MG63 (cell line): ENCODE measurements at regions not wholly inside any gene's neighbourhood (a gene's known extent, or its start where the extent isn't known, plus 50 kb on each side); places are given as distances from the start of the nearest gene placed in this dataset.

Source experiments
- DNase-seq: peaks from one replicate; pipeline ENCODE4 v3.0.0-alpha.2; 2020
- H3K27me3 ChIP-seq: fragments of 250-450 bp; sonication (Bioruptor Pico); 2 replicates; pipeline ENCODE4 v1.5.1; 2020; ENCODE audit warnings: mild to moderate bottlenecking, moderate library complexity
- H3K36me3 ChIP-seq: fragments of 250-450 bp; sonication (Bioruptor Pico); 2 replicates; pipeline ENCODE4 v1.5.1; 2020; ENCODE audit warnings: mild to moderate bottlenecking, moderate library complexity
- H3K4me3 ChIP-seq: fragments of 250-450 bp; sonication (Bioruptor Pico); 2 replicates; pipeline ENCODE4 v1.5.1; 2020; ENCODE audit warnings: mild to moderate bottlenecking, moderate library complexity
- H3K9me3 ChIP-seq: fragments of 250-450 bp; sonication (Bioruptor Pico); 2 replicates; pipeline ENCODE4 v1.5.1; 2020; ENCODE audit warnings: mild to moderate bottlenecking, moderate library complexity

DNA sequence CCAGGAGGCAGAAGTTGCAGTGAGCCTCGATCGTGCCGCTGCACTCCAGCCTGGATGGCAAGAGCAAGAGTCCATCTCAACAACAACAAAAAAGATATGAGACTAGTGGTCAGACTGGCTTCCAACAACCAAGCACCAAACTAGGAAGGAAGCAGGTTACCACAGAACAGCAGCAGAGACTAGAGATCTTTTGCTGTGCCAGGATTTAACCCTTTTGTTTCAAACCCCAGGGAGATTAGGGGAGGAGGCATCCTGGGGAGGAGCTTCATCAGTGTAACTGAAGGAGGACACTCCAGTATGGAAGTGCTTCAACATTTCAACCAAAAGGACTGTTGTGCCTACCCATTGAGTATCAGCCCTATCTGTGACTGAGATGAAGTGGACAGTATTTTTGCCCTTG is 240.3 kb downstream of the ZIC1 start:
- no peaks in the 10 kb centered on the region for H3K36me3 ChIP-seq
- H3K27me3 ChIP-seq = no peaks in the 10 kb centered on the region
- DNase-seq = no peak
- H3K4me3 ChIP-seq = no peak overlapping the region
- H3K9me3 ChIP-seq = no peaks in the 10 kb centered on the region

DNA sequence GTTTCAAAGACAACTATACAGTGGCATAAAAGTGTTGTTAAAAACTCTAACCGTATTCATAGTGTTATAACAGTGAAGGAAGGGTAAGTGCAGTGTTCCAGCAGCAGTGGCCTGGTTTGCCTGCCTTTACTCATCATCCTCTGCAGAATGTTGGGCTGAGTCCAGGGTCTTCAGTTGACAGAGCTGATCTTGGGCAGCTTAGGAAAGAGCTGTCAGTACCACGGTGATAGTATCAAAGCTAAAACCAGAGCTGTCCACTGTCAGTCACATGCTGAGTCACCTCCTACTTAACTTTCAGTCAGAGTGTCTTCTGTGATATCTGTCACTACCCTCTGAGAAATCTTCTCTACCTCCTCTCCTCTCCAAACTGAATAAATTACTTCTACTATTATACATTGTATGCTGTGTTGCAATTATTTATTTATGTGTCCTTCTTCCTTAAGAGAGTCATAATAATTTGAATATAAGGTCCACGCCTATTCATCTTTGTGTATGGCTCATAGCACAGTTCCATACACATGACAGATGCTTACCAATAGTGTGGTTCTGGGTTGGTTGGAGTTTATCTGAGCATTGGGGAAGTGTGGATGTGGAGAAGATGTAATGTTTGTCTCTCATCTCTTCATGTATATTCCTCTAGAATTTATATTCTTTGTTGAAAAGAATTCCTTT is 242.1 kb downstream of the ZIC1 start:
- no peaks in the 10 kb centered on the region for H3K27me3 ChIP-seq
- H3K4me3 ChIP-seq = peak overlapping the region; percentile 5; the same call in 1 of the 2 replicates
- no peaks in the 10 kb centered on the region for H3K36me3 ChIP-seq
- DNase-seq = peak; percentile 89
- H3K9me3 ChIP-seq = no peaks in the 10 kb centered on the region

DNA sequence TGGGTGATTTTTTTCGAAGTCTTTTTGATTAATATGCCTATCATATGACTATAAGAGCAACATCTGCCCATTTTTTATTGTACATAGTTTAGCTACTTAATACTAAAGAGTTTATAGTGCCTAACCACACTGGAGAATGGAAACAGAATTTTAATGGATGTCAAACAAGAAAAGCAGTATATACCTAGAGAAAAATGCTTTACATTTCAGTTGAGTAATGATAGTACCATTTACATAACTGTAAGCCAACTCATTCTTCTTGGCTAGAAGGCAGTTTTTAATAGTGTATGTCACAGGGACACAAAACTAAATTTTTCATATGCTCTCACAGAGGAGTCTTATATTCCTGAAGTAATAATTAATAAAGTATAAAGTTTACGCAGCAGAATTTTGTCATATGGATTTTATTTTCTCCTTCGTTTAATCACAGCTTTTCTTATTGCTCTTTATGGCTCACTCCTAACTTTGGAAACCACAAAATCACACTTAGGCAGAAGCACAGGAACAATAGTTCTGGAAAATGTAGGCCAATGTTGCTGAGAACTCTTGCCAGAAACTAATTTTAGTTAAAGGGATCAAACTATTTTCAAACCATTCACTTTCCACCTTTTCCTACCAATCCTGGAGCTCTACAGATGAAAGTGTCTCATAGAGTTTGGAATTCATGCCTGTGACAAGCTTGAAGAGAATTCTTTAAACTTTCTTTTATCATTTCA is 243.6 kb downstream of the ZIC1 start:
- Histone ChIP-seq H3K27me3 (no peaks in the 10 kb centered on the region), H3K4me3 (no peak overlapping the region), H3K36me3 (no peaks in the 10 kb centered on the region), H3K9me3 (no peaks in the 10 kb centered on the region)
- no peak for DNase-seq

DNA sequence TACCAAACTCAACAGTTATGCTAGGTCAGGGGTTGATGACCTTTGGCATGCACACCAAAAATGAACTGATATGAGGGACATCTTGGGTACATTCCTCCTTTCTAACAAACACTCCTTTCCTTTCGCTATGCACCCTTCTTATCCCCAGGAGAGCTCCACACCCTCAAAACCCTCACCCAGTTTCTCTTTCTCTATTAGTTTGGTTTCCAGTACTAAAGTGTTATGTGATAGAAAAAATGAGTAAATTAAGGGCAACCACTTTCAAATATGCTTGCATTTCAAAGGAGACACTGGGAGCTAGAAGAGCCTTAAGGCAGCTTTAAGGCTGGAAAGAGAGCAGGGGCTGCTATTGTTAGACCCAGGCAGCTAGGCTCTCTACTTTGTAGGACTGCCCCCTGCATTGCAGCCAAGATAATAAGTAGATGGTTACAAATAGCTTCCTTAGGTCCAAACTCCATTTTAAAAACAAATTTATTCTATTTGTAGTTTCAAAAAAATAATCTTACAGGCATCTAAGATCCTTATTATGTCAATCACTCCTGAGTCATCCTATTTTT is 244.3 kb downstream of the ZIC1 start:
- H3K4me3 ChIP-seq = no peak overlapping the region
- no peak for DNase-seq
- no peaks in the 10 kb centered on the region for H3K27me3 ChIP-seq
- H3K36me3 ChIP-seq = no peaks in the 10 kb centered on the region
- no peaks in the 10 kb centered on the region for H3K9me3 ChIP-seq

DNA sequence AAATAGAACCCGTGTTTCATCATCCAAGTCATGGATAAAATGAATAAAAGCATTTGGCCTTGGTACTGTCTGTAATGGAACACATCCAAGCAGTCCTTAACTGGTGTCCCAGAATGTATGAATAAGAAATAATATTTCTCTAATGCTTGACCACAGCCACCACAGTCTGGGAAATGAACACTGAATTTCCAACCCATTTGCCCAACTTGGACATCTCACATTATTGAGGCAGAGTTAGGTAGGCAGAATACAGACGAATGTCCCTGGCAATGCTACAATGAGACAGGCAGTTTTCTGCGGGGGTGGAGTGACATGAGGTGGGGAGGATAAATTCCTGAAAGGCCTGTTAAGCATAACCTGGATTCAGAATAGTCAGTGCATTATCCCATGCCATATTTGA is 245.7 kb downstream of the ZIC1 start:
- DNase-seq = peak; percentile 85
- H3K4me3 ChIP-seq = no peak overlapping the region

GRCh38 chr3:147655236-147655635 is 246.1 kb downstream of the ZIC1 start:
- peak; percentile 44 for DNase-seq
- Histone ChIP-seq H3K4me3 (no peak overlapping the region), H3K9me3 (no peaks in the 10 kb centered on the region), H3K36me3 (no peaks in the 10 kb centered on the region), H3K27me3 (no peaks in the 10 kb centered on the region)

More for the DNA sequence above, 245.7 kb downstream of the ZIC1 start:
- Histone ChIP-seq H3K27me3 (no peaks in the 10 kb centered on the region), H3K9me3 (no peaks in the 10 kb centered on the region), H3K36me3 (no peaks in the 10 kb centered on the region)

GRCh38 chr3:147656023-147656422 is 246.9 kb downstream of the ZIC1 start:
- no peaks in the 10 kb centered on the region for H3K36me3 ChIP-seq
- no peak for DNase-seq
- H3K4me3 ChIP-seq = no peak overlapping the region
- no peaks in the 10 kb centered on the region for H3K27me3 ChIP-seq
- no peaks in the 10 kb centered on the region for H3K9me3 ChIP-seq

DNA sequence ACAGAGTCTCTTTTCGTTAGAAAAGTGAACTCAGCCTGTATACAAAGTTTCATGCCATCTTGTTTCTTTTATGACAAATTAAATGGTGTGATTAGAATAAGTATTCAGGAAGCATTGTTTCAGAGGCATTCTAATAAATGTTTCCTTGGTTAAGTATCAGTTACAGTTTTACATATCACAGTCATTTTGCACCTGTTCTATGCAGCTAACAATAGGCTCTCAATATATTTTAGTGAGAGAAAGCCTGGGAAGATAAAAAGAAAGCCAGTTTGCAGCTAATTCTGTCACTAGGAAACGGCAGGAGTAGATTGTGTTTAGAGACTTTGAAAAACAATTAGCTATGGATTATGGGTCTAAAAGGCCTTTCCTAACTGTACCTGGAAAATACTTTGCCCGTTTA is 252.8 kb downstream of the ZIC1 start:
- Histone ChIP-seq H3K4me3 (no peak overlapping the region), H3K9me3 (no peaks in the 10 kb centered on the region), H3K36me3 (no peaks in the 10 kb centered on the region), H3K27me3 (no peaks in the 10 kb centered on the region)
- DNase-seq = no peak

GRCh38 chr3:147662705-147663104 is 253.5 kb downstream of the ZIC1 start:
- H3K9me3 ChIP-seq = no peaks in the 10 kb centered on the region

GRCh38 chr3:147669077-147669476 is 259.9 kb downstream of the ZIC1 start:
- Histone ChIP-seq H3K36me3 (no peaks in the 10 kb centered on the region), H3K9me3 (no peaks in the 10 kb centered on the region), H3K4me3 (no peak overlapping the region), H3K27me3 (no peaks in the 10 kb centered on the region)
- DNase-seq = no peak

More at GRCh38 chr3:147662705-147663104, 253.5 kb downstream of the ZIC1 start:
- Histone ChIP-seq H3K36me3 (no peaks in the 10 kb centered on the region), H3K27me3 (no peaks in the 10 kb centered on the region), H3K4me3 (no peak overlapping the region)
- DNase-seq = no peak

DNA sequence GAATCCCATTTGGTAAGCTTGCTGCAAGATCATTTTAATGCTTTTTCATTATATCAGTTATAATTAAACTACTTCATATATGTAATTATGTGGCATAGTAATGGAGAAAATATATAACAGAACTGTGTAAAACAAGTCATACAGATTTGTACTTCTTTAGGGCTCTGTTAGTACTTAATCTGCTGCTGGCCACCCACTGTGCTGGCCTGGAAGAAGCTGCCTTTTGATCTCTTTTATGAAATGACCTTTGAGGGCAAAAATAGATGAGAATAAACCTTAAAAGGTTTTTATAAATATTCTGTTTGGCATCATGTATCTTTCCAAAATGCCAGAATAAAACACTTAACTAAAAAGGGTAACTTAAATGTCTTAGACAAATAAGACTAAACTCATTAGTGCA is 262.9 kb downstream of the ZIC1 start:
- DNase-seq = no peak
- H3K4me3 ChIP-seq = no peak overlapping the region
- no peaks in the 10 kb centered on the region for H3K36me3 ChIP-seq
- no peaks in the 10 kb centered on the region for H3K9me3 ChIP-seq
- no peaks in the 10 kb centered on the region for H3K27me3 ChIP-seq

GRCh38 chr3:147672436-147672835 is 263.3 kb downstream of the ZIC1 start:
- Histone ChIP-seq H3K9me3 (no peaks in the 10 kb centered on the region), H3K4me3 (no peak overlapping the region), H3K27me3 (no peaks in the 10 kb centered on the region), H3K36me3 (no peaks in the 10 kb centered on the region)
- DNase-seq = no peak

- Histone ChIP-seq H3K9me3 (no peaks in the 10 kb centered on the region), H3K4me3 (no peak overlapping the region), H3K36me3 (no peaks in the 10 kb centered on the region), H3K27me3 (no peaks in the 10 kb centered on the region)
- no peak for DNase-seq
These were observed 266.6 kb downstream of the ZIC1 start for GRCh38 chr3:147675761-147676160.

DNA sequence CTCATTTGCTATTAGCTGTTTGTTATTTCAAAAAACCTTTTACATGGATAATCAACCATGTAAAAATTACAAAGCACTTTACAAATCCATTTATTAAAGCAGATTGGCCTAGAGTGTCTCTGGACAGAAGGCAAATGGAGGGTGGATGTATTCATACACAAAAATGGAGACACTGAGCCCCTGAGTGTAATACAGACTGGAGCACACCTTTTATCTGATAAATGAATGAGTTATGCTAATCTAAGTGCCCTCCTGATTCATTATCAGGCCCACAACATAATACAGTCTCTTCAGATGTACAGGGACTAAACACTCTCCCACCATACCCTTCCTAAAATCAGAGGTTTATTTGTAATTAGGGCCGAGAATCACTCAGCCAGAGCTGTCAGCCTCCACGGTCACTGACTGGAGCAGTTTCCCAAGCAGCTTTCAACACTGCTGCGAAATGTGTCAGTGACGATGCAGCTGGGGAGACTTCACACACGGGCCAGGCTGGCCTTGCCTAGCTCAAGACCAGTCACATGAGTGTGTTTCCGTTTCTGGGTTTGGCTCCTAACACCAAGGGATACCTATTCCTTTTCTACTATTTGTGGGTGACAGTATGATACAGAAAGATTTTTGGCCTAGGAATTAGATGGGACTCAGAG is 271.8 kb downstream of the ZIC1 start:
- H3K9me3 ChIP-seq = no peaks in the 10 kb centered on the region; the same call in 1 of the 2 replicates
- H3K36me3 ChIP-seq = no peaks in the 10 kb centered on the region
- no peak overlapping the region for H3K4me3 ChIP-seq
- DNase-seq = no peak
- no peaks in the 10 kb centered on the region for H3K27me3 ChIP-seq

DNA sequence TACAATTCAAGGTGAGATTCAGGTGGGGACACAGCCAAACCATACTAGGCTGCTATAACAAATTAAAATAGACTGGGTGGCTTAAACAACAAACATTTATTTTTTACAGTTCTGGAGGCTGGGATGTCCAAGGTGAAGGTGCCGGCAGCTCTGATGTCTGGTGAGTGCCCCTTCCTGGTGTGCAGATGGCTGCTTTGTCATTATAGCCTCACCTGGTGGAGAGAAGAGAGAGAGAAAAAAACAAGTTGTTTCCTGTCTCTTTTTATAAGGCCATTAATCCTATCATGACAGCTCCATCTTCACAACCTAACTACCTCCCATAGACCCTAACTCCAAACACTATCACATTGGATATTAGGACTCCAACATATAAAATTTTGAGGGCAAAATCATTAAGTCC is 279.7 kb downstream of the ZIC1 start:
- DNase-seq = no peak
- no peaks in the 10 kb centered on the region for H3K36me3 ChIP-seq
- no peaks in the 10 kb centered on the region for H3K27me3 ChIP-seq
- no peak overlapping the region for H3K4me3 ChIP-seq
- H3K9me3 ChIP-seq = no peaks in the 10 kb centered on the region

- DNase-seq = no peak
- no peaks in the 10 kb centered on the region for H3K9me3 ChIP-seq
- H3K4me3 ChIP-seq = no peak overlapping the region
- H3K27me3 ChIP-seq = no peaks in the 10 kb centered on the region
- H3K36me3 ChIP-seq = no peaks in the 10 kb centered on the region
These were observed 290.1 kb downstream of the ZIC1 start for GRCh38 chr3:147699175-147699838.

DNA sequence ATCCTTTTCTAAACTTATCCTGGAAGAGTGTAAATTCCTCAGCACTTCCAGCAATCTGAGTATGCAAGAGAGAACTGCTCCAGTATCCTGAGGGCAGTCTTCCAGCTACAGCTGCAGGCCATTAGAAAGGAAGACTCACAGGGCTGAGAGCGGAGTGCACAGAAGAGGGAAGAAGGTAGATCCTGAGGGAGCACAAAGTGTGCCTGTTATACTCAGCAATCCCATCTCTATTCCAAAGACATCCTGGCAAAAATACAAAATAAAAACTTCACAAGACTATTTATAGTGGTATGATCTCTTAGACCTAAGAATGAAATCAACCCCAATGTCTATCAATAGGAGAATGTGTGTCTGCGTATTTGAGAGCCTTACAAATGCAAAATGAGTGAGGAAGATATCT is 292.0 kb downstream of the ZIC1 start:
- Histone ChIP-seq H3K9me3 (no peaks in the 10 kb centered on the region), H3K4me3 (no peak overlapping the region), H3K27me3 (no peaks in the 10 kb centered on the region), H3K36me3 (no peaks in the 10 kb centered on the region)
- no peak for DNase-seq
